HG03039 (cell line): ENCODE measurements at regions not wholly inside any gene's neighbourhood (a gene's known extent, or its start where the extent isn't known, plus 50 kb on each side); places are given as distances from the start of the nearest gene placed in this dataset.
"Not testable (repeated sequence)": the region's sequence is repeated elsewhere in the genome, so short reads cannot be mapped to it uniquely, and the experiment has no call there.

Experiments
- ATAC-seq: cut with Tn5 transposase; IDR thresholded peaks from one replicate; pipeline ENCODE4 v1.9.1; 2021; ENCODE audit warnings: mild to moderate bottlenecking, moderate library complexity; ENCODE audit not compliant: unreplicated experiment

- ATAC-seq, result no peak
Observed at GRCh38 chr4:127394516-127394915, 238.2 kb upstream of the INTU start.

DNA sequence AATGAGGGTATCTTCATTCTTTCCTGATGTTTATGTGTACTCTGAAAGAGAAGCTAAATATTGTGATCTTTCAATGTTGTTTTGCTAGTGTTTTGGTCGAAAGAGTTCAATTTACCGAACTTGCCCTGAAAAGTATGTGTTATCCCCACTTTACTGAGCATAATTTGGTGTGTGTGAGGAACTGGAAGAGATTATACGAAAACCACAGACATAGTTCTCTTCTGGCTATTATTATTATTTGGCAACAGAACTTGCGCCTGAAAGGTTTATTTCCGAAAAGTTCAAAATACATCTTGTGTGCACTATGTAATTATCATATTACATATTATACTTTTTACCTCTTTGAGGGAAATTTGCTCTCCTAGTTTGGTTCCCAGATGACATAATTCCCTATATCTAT lies 232.5 kb upstream of the INTU start:
- no peak for ATAC-seq

- ATAC-seq, result peak; percentile 79
Observed at GRCh38 chr4:127400731-127401346, 231.9 kb upstream of the INTU start.

DNA sequence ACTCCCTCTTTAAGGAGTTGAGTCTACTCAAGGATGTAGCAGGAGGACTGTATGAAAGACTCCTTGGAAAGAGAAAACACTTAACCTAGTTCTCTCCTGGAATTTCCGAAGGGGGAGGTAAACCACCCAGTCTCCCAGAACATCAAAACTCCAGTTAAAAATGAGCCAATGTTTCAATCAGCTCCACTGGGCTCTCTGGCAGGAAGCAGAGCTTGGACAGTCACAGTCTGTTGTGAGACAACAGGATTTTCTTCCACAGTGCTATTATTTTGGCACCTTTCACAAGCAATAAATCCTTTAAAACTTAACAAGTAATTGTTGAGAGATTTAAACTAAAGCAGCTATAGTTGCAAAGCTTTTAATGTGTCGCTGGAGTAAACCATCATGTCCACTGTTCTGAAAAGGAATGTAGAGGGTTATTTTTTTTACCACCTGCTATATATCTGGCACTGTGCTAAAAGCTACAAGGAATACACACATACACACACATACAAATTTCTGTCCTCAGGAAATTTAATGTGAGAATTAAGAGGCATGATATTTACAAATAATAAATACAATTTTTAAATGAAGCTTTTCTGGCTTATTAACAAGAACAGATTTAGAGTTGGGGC lies 229.2 kb upstream of the INTU start:
- no peak for ATAC-seq

DNA sequence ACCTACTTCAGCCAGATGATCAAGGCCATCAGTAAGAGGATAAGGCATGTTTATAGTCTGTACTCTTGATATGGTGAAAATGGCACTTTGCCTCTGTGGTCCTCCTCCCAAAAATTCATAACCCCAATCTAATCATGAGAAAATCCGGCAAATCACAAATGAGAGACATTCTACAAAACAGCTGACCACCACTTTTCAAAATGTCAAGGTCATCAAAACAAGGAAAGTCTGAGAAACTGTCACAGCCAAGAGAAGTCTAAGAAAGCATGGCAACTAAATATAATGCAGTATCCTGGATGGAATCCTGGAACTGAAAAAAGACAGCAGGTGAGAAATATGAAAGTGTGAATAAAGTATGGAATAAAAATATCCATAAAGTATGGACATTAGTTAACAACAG lies 226.6 kb upstream of the INTU start:
- no peak for ATAC-seq

DNA sequence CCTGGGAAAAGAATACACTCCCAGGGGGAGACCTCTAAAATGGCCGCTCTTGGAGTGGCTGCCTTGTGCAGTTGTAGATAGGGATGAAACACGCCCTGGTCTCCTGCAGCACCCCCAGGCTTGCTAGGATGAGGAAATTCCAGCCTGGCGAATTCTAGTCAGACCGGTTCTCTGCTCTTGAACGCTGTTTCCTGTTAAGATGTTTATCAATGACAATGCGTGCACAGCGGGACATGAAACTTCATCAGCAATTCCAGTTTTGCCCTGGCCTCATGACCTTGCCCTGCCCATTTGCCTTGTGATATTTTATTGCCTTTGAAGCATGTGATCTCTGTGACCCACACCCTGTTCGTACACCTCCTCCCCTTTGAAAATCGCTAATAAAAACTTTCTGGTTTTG lies 225.2 kb upstream of the INTU start:
- ATAC-seq, result not testable (repeated sequence)

DNA sequence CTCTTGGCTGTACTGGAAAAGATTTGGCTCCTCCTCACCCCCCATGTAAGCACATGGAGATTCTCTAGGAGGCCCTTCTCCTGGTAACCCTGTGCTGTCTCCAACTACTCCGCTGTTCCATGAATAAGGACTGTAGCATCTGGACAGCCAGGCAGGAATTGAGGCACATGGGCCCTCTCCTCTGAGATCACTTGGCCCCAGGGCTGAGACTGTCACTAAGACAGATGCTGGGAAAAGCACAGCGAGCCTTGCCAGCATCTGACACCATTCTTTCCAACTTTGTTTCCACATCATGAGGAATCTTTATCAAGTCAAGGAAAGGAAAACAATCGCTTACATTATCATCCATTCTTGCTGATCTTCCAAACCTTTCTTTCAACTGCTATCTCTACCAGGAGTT lies 222.6 kb upstream of the INTU start:
- no peak for ATAC-seq

GRCh38 chr4:127410644-127411043 lies 222.1 kb upstream of the INTU start:
- ATAC-seq, result no peak

DNA sequence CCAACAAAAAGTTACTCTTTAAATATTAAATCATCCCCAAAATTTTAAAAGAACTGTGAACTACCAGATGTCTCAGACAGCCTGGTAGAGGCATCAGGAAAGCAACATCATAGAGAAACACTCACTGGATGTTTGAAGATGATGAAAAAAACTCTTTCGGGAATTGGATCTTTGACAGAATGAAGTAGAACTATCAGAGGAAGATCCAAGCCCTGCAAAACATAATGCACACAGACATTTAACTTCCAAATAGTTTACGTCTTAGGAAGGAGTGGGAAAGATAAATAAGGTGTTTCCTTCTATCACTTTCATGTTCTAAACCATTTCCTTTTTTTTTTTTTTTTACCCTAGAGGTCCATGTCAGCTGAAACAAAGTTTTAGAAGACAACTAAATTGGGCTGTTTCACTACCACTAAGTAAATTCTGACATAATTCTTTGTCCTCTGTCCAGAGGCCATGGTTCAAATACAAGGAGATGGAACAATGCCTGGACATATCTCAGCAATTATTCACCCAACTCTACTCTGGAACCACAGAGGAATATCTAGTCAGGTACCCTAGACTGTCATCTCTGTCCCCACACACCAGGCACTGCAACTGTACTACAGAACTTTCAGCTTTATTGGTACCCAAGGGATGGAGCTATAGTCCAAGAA lies 217.7 kb upstream of the INTU start:
- ATAC-seq, result no peak

DNA sequence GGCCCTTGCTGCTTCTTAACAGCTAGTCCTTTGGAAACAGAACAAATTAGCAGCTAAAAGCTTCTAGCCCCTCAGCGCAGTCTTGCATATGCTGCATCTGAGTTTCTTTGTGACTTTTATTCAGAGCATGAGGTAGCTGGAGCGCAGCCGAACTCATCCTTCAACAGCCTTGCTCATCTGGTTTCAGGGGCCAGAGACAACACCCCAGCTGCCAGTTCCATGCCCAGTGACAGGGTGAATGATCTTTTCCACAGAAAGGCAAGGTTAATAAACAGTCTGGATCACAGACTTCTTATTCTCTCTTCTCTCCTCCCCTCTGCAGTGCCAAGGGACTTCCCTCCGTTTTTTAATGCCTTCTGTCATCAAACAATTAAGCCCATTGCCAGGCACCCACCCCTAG lies 216.6 kb upstream of the INTU start:
- no peak for ATAC-seq

- no peak for ATAC-seq
Observed at GRCh38 chr4:127417885-127418535, 214.7 kb upstream of the INTU start.

- ATAC-seq, result no peak
Observed at GRCh38 chr4:127419431-127419830, 213.3 kb upstream of the INTU start.

DNA sequence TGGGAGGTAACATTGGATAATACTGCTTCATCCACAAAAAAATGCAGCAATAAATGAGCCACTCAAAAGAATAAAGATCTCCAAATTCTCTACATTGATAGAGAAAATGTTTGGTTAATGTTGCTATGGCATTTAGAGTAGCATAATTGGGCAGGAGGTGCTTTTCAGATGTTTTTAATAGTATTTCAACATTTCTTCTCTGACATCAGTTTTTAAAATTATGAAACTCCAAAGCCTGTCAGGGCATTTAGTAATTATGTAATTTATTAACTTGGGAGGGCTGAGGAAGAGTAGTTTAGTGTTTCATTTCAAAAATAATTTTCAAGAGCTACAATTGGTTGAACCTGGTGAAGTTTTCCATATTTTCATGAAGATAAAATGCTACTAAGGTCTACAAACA lies 211.3 kb upstream of the INTU start:
- no peak for ATAC-seq

GRCh38 chr4:127425202-127425845 lies 207.4 kb upstream of the INTU start:
- no peak for ATAC-seq

- ATAC-seq, result no peak
Observed at GRCh38 chr4:127425851-127426250, 206.9 kb upstream of the INTU start.

DNA sequence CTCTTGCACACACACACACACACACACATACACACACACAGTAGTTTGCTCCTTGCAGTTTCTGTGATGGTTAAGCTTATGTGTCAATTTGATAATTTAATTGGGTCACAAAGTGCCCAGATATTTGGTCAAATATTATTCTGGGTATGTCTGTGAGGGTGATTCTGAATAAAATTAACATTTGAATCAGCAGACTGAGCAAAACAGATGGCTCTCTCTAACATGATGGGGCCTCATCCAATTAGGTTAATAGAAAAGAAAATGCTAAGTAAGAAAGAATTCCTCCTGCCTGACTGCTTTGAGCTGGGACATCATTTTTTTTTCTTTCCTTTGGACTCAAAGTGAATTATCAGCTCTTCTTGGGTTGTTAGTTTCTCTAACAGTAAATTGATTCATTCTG lies 191.2 kb upstream of the INTU start:
- no peak for ATAC-seq

- no peak for ATAC-seq
Observed at GRCh38 chr4:127445471-127445870, 187.3 kb upstream of the INTU start.

GRCh38 chr4:127446427-127446885 lies 186.3 kb upstream of the INTU start:
- ATAC-seq, result no peak

DNA sequence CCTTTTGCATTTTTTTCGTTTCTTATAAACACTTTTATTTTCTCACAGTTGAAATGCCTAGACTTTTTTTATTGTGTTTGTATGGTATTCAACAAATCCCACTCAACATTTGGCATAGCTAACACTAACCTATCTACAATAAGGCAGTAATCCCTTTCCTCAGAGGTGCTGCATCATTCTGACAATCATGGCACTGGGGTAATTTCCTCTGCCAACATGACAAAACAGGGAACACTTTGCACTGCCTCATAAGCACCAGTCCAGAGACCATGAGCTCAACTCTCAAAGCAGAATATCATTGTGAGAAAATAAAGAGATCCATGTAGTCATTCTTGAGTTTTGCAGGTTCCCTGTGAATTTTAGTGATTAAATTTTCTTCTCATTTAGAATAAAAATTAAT lies 183.8 kb upstream of the INTU start:
- no peak for ATAC-seq

DNA sequence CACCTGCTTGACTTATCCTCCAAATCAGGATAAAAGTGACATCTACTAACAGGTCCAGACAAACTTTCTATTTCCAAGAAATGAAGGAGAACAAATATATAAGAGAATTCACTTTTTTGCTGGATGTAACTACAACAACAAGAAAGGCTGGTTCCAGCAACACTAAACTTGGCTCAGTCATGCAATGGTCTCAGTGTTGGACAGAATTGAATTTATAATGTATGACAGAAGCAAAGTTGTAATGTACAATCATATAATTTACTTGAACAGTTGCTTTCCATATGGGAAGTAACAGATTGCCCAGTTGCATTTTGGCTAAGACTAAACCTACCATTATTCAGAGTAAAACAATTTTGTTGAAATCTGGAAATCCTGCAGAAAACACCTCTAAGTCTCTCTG lies 183.3 kb upstream of the INTU start:
- no peak for ATAC-seq

- no peak for ATAC-seq
Observed at GRCh38 chr4:127450276-127450675, 182.5 kb upstream of the INTU start.
